ENCODE measurements at regions not wholly inside any gene's neighbourhood (a gene's known extent, or its start where the extent isn't known, plus 50 kb on each side); places are given as distances from the start of the nearest gene placed in this dataset.

DNA sequence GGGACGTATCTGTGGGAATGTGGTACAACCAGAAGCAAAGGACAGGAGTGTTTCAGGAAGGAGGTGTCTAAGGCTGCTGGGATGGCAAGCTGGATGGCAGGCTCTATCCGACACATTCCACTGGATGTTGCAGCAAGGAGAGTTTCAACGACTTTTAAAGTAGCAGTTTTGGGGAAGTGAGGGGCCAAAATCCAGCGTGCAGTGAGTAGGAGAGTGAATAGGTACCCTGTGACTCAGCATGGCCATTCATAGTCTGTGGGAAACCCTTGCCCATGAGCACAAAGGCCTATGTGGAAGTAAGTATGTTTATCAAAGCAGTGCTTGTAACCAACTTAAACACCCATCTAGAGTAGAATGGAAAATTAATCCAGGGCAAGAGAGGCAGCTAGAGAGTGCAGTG is 664.7 kb downstream of the ACTL7B start:
- Mint-ChIP-seq H3K4me1 (no peaks in the 10 kb centered on the region), H3K4me3 (no peak overlapping the region), H3K36me3 (no peaks in the 10 kb centered on the region), H3K9me3 (peaks cover 7% of the 10 kb centered on the region), H3K27me3 (no peaks in the 10 kb centered on the region), H3K27ac (no peak overlapping the region)

DNA sequence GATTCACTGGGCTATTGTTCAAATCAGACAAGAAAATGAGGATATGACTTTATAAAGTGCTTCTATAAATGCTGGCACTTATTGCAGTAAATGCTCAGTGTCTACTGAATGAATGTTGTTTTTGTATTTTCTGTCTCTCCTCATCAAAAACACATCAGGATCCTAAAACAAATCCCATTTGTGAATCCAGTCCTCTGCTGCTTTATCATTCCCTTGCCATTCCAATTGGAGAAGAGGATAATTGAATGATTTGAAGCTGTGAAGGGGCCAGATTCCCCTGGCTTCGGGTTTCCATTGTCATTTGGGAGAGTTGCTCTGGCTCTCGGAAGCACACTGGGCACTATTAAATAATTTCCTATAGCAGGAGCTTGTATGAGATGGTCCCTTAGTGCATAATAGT is 666.8 kb downstream of the ACTL7B start:
- Mint-ChIP-seq H3K36me3 (no peaks in the 10 kb centered on the region), H3K9me3 (peaks cover 7% of the 10 kb centered on the region), H3K4me3 (no peak overlapping the region), H3K4me1 (no peaks in the 10 kb centered on the region), H3K27me3 (no peaks in the 10 kb centered on the region), H3K27ac (no peak overlapping the region)

DNA sequence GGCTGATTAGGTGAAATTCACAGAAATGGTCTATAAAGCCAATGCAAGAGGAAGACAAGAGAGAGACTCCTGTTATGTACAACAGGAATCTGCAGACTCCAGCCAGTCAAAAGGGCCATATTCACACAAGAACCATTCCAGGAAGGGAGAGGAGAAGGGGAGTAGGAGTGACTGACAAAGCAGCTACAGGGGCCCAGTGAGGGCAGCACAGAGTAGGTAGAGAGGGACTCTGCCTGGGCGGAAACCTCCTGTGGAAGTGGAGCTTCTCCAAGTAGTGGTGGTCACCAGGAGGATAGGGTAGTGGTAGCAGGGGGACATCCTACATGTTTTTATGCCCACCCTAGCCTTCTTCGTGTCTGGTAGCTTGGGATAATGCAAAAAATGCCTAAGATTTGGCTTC is 667.3 kb downstream of the ACTL7B start:
- no peak overlapping the region for H3K4me3 Mint-ChIP-seq
- no peaks in the 10 kb centered on the region for H3K36me3 Mint-ChIP-seq
- peaks cover 7% of the 10 kb centered on the region for H3K9me3 Mint-ChIP-seq
- H3K27ac Mint-ChIP-seq = no peak overlapping the region
- no peaks in the 10 kb centered on the region for H3K4me1 Mint-ChIP-seq
- no peaks in the 10 kb centered on the region for H3K27me3 Mint-ChIP-seq

DNA sequence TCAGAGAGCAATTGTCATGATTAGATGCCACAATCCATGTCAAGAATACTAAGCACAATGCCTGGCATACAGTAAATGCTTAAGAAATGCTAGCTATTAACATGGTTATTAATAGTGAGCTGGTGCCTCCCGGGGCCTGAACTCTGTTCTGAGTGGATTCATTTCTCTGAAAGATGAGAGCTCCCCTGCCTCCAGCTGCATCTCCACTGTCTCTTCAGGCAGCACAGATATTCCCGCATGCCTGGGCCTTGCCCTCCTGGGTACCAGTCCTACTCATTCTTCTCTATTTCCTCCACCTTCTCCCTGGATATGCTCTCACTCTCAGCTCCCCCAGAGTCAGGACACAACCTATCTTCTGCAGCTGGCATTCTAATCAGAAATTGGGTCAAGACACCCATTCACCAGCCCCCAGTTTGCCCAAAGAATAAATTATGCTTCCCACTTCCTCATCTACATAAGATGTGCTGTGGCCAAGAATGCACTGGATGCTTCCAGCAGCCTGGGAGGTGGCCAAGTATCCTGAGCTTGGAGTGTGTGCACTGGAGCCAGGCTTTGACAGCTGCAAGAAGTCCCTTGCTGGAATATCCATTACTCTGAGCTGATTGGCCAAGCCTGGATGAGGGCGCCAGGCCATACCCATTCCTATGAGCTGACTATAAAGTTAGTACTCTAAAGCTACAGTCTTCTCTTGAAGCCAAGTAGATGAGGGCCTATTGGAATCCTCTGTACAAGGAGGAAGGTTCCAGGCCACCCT is 669.0 kb downstream of the ACTL7B start:
- Mint-ChIP-seq H3K9me3 (peaks cover 7% of the 10 kb centered on the region), H3K36me3 (no peaks in the 10 kb centered on the region), H3K4me3 (no peak overlapping the region), H3K4me1 (no peaks in the 10 kb centered on the region), H3K27me3 (no peaks in the 10 kb centered on the region), H3K27ac (no peak overlapping the region)

DNA sequence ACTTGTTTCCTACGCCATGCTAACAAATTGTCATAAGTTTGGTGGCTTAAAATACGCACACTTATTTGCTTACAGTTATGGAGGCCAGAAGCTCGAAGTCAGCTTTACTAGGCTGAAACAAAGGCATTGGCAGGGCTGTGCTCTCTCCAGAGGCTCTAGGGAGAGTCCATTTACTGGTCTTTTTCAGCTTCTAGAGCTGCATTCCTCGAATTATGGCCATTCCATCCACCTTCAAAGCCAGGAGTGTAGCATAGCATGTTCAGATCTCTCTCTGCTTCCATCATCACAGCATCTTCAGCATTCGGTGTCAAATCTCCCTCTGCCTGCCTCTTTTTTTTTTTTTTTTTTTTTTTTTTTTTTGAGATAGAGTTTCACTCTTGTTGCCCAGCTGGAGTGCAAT is 670.2 kb downstream of the ACTL7B start:
- H3K4me1 Mint-ChIP-seq = no peaks in the 10 kb centered on the region
- H3K27me3 Mint-ChIP-seq = no peaks in the 10 kb centered on the region
- no peaks in the 10 kb centered on the region for H3K36me3 Mint-ChIP-seq
- peaks cover 2% of the 10 kb centered on the region for H3K9me3 Mint-ChIP-seq
- no peak overlapping the region for H3K27ac Mint-ChIP-seq
- H3K4me3 Mint-ChIP-seq = no peak overlapping the region

DNA sequence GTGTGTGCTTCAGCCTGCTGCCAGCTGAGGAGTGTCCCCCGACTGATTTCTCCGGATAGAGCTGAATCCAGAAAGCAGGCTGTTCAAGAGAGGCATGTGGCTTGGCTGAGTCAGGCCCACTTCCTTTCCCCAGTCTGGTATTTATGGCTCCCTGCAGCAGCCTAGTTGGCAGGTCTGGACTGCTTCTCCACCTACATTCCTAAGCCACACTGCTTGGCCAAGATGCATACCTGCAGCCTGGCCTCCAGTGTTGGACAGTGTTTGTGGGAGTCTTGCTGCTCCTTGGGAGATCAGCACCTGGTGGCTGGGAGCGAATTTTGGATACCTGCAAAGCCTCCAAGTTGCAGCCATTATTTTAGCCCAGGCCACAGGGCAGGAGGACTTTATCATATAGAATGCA is 670.8 kb downstream of the ACTL7B start:
- Mint-ChIP-seq H3K27me3 (no peaks in the 10 kb centered on the region), H3K4me3 (no peak overlapping the region), H3K4me1 (no peaks in the 10 kb centered on the region), H3K36me3 (no peaks in the 10 kb centered on the region), H3K9me3 (no peaks in the 10 kb centered on the region), H3K27ac (no peak overlapping the region)

DNA sequence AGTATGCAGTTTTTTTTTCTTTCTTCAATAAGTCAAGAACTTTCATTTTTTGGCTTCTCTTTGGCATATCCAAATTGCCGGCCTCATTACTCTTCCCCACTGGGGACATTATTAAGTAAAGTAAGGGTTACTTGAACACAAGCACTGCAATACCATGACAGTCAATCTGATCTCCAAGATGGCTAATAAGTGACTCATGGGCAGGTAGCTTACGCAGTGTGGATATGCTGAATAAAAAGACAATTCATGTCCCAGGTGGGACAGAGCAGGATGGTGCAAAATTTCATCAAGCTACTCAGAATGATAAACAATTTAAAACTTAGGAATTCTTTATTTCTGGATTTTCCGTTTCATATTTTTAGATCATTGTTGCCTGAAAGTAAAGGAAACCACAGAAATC is 671.8 kb downstream of the ACTL7B start:
- Mint-ChIP-seq H3K27ac (no peak overlapping the region), H3K36me3 (no peaks in the 10 kb centered on the region), H3K4me3 (no peak overlapping the region), H3K9me3 (no peaks in the 10 kb centered on the region), H3K27me3 (no peaks in the 10 kb centered on the region), H3K4me1 (no peaks in the 10 kb centered on the region)

DNA sequence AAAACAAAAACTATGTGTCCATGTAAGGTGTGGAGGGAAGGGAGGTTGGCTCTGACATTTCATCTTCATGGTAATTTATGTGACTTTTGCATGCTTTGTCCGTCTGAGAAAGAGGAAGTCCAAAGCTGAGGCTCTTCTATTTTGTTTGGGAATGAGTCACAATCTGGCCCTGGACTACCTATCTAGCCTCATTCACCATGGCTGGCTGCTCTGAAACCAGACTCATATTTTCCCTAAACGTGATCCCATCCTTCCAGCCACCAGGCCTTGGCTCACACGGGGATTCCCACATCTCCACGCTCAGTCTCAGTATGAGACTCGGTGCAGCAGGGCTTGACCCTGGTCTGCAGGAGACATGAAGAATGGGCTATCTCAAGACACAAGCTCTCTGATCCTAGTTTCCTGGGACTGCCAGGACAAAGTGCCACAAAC is 672.8 kb downstream of the ACTL7B start:
- Mint-ChIP-seq H3K4me1 (no peaks in the 10 kb centered on the region), H3K36me3 (no peaks in the 10 kb centered on the region), H3K9me3 (no peaks in the 10 kb centered on the region), H3K27ac (no peak overlapping the region), H3K27me3 (no peaks in the 10 kb centered on the region), H3K4me3 (no peak overlapping the region)

DNA sequence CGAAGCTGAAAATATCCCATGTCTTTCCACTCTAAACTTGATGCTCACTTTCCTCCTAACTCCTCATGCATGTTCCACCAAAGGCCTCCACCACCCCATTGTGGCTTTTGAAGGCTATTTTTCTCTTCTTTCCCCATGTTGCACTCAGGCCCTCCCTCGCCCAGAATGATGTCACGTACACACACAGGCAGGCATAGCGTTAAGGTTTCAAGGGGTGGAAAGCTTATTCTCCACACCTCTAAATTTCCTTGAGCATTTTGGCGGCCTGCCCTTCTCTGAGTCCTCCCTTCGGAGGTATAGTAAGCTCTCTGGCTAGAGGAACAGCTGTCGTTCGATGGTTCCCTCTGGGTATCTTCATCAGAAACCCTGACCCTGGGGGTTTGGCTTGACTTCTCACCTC is 673.5 kb downstream of the ACTL7B start:
- Mint-ChIP-seq H3K27me3 (no peaks in the 10 kb centered on the region), H3K36me3 (no peaks in the 10 kb centered on the region), H3K4me1 (no peaks in the 10 kb centered on the region), H3K27ac (no peak overlapping the region), H3K9me3 (no peaks in the 10 kb centered on the region), H3K4me3 (no peak overlapping the region)

DNA sequence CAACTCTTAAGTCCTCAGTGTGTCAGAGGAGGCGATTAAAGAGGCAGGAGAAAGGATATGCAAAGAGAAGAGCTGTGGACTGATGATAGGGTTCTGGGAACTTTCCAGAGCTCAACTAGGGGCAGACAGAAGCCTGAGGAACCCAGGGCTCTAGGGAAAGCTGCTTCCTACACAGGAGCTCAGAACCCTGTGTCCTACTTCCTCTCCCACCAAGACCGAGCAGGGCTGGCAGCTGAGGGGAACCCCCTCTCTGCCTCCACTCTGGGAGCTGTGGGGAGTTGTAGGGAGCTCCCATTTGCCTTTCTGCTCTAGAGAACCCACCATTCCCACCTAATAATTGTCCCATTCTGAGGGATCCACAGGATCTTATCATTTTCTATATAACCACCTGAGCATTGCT is 674.3 kb downstream of the ACTL7B start:
- no peaks in the 10 kb centered on the region for H3K9me3 Mint-ChIP-seq
- no peaks in the 10 kb centered on the region for H3K27me3 Mint-ChIP-seq

DNA sequence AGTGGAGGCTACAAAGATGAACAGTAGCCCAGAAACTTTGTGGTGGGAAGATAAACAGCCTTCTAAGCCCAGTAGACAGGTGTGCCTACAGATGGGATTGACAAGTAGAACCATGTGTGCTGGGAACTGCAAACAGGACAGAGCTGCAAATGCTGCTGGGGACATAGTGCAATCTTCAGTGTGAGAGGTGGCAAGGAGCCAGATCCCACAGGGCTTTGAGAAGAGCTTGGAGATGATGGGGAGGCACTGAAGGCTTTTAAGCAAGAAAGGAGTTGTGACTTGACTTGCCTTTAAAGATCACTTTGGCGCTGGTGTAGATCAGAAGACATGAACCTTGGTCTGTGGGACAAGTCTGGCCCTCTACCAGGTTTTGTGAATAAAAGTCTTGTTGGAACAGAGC is 675.2 kb downstream of the ACTL7B start:
- no peaks in the 10 kb centered on the region for H3K27me3 Mint-ChIP-seq
- H3K4me3 Mint-ChIP-seq = no peak overlapping the region
- H3K4me1 Mint-ChIP-seq = no peaks in the 10 kb centered on the region
- no peak overlapping the region for H3K27ac Mint-ChIP-seq
- H3K36me3 Mint-ChIP-seq = no peaks in the 10 kb centered on the region
- H3K9me3 Mint-ChIP-seq = peaks cover 6% of the 10 kb centered on the region

More for the DNA sequence above, 674.3 kb downstream of the ACTL7B start:
- H3K4me3 Mint-ChIP-seq = no peak overlapping the region
- H3K27ac Mint-ChIP-seq = no peak overlapping the region
- no peaks in the 10 kb centered on the region for H3K4me1 Mint-ChIP-seq
- H3K36me3 Mint-ChIP-seq = no peaks in the 10 kb centered on the region

DNA sequence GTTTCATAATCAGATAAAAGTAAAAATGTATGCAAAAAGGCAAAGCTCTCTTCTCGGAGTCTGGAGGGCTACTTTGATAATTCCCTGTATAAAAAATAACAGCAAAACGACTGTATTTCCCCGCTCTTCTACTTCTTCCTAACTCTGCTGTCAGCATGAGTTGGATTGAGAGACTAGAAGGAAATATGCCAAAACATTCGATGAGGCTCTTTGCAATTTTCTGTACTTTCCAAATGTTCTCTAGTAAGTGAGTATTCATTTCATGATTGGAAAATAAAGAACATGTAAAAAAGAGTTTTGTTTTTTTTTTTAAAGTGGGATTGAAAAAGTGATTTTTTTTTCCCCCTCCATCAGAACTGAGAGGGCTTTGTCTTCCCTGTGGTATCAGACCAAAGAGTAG is 677.5 kb downstream of the ACTL7B start:
- Mint-ChIP-seq H3K4me1 (no peaks in the 10 kb centered on the region), H3K36me3 (no peaks in the 10 kb centered on the region), H3K9me3 (peaks cover 13% of the 10 kb centered on the region), H3K27me3 (no peaks in the 10 kb centered on the region), H3K4me3 (no peak overlapping the region), H3K27ac (no peak overlapping the region)

DNA sequence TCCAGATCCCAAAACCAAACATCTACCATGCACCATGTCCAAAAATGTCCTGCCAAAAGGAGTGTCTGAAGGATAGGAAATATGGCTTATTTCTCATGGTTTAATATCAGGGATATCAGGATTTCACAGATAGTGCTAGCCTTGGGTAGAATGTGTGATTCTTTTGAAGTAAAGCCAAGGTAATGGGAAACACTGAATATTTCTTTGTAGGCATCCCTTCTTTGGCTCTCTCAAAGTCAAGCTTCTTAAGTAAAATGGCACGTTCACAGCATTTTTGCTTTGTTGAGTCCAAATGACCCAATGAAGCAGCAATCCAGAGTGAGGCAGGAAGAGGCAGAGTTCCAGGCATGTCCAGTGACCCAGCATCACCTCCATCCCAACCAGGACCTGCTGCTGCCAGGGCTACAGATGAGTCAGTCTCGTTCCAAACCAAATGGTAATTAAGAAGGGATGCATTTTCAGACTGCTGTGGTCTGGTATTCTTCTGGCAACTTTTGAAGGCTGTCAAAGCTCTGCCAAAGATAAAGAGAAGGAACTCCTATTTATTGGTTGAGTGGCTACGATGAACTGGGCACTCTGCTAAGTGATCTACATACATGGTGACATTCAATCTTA is 678.8 kb upstream of the KLF4 start:
- Mint-ChIP-seq H3K27ac (no peak overlapping the region), H3K27me3 (no peaks in the 10 kb centered on the region), H3K9me3 (peaks cover 11% of the 10 kb centered on the region), H3K36me3 (no peaks in the 10 kb centered on the region), H3K4me1 (no peaks in the 10 kb centered on the region), H3K4me3 (no peak overlapping the region)

DNA sequence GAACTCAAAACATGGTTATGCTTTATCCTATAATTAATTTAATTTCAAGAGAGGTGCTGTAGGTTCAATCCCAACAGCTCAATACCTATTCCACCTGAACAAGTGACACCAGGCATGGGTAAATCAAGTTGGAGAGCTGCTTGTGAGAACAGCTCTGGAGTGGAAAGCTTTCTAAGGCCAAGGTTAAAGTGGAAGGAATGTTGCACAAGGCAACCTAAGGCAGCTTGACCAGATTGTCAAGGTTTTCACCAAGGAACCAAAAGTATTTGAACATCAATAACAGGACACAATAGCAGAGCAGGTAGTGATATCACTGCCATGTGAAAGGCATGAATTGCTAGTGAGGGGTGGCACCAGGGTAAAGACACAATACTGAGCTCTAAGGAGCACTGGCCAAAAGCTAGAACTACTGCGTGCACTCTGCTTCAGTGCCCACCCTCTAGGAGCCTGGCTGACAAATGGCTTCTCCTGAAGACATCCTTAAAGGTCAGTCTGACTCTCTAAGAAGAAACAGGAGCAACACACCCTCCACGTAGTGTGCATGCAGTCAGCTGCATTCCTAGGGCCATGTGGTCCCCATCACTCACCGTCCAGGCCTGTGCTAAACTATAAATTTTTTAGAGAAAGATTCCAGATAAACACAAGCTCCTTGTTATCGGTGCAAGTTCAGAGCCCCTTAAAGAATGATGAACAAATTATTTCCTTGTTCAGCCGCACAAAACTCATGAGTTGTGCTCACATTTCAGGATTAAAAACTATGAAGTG is 677.7 kb upstream of the KLF4 start:
- Mint-ChIP-seq H3K27me3 (no peaks in the 10 kb centered on the region), H3K27ac (no peak overlapping the region), H3K9me3 (peaks cover 11% of the 10 kb centered on the region), H3K4me3 (no peak overlapping the region), H3K4me1 (no peaks in the 10 kb centered on the region), H3K36me3 (no peaks in the 10 kb centered on the region)

DNA sequence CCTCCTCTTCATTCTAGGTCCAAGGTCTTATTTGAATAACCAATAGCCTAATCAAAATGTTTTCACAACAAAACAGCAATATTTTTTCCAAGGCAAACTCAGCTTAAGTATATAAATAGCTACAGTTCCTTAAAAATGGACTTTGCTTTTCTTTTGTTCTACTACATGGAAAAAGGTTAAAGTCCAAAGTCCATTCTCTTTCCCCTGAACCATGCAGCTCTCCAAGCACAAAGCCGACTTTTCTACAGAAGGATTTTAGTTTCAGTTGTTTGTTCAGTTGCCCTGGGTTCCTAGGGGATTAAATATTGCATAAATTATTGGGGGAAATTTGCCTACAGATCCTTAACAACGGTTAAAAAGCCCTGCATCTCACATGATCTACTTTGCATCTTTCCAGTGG is 677.0 kb upstream of the KLF4 start:
- no peaks in the 10 kb centered on the region for H3K27me3 Mint-ChIP-seq
- H3K4me1 Mint-ChIP-seq = no peaks in the 10 kb centered on the region
- no peak overlapping the region for H3K27ac Mint-ChIP-seq
- H3K36me3 Mint-ChIP-seq = no peaks in the 10 kb centered on the region
- H3K4me3 Mint-ChIP-seq = no peak overlapping the region
- H3K9me3 Mint-ChIP-seq = peaks cover 11% of the 10 kb centered on the region

DNA sequence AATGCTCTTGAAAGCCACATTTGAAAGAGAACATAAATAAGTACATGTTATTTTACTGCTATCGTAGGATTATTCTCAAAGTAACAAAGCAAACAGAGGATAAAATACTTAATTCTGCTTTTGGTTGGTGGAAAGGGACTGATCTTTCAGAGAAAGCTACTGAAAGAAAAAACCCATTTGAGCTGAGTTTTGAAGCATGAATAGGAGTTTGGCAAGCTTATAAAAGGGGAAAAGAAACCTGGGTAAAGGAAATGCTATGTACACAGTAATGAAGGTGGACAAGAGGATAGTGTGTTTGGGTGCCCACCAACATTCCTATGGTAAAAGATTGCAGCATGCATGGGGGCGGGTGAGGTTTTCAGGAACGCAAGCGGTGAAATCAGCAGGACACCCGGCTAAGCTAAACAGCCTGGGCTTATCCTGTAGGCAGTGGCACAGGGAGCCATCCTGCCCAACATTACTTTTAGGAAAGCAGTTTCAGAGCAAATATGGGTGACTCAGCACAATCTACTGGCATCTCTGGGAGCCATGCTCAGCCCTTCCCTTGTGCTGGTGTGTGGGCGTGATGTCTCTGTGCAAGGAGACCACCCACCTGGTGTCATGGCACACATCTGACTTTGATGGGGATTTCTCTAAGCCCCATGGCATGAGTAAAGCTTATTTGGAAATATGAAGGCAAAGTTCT is 673.9 kb upstream of the KLF4 start:
- H3K36me3 Mint-ChIP-seq = no peaks in the 10 kb centered on the region
- H3K27ac Mint-ChIP-seq = no peak overlapping the region
- H3K9me3 Mint-ChIP-seq = peaks cover 5% of the 10 kb centered on the region
- H3K4me1 Mint-ChIP-seq = no peaks in the 10 kb centered on the region
- H3K4me3 Mint-ChIP-seq = no peak overlapping the region
- H3K27me3 Mint-ChIP-seq = no peaks in the 10 kb centered on the region
